ENCODE measurements at regions not wholly inside any gene's neighbourhood (a gene's known extent, or its start where the extent isn't known, plus 50 kb on each side); places are given as distances from the start of the nearest gene placed in this dataset.

DNA sequence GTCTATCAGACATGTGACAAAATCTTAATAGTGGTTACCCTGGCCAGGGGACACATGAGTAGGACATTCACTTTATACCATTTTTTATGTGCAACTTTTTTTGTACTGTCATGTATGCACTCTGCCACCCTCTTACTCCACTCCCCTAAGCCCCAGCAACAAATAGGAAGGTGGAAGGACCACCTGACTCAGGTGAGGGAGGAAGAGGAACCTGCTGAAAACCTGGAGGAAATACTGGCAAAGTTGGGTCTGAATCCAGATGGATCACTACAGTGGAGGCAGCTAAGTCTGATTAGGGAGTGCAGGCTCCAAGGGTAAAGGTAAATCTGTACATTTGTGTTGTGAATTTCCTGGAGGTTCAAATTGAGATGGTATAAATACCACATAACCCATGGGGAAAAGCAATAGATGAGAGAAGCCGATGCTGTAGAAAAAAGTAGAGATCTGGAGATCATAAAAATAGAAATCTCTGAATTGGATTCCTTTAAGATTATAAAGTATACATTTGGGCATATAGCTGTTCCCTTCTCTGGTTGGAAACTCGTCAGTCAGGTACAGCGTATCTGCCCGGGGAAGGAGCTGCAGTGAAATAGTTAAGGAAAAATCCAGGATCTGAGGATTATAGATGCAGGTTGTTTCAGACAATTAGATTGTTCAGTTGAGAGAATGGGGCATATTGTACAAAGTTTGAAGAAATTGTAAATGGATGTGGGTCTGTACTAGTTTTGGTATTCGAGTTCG, 52.2 kb upstream of the OR9Q1 start:
- Histone ChIP-seq H3K4me3 (ENCODE audit: low read length) (no peak overlapping the region), H3K27ac (ENCODE audit: low read length) (no peak overlapping the region), H3K4me1 (ENCODE audit: control insufficient read depth, insufficient read depth, low read length) (no peaks in the 10 kb centered on the region), H3K27me3 (ENCODE audit: control insufficient read depth, insufficient read depth) (no peaks in the 10 kb centered on the region), H3K9me3 (ENCODE audit: control insufficient read depth, low read length) (no peaks in the 10 kb centered on the region)
- ATAC-seq (no peak), DNase-seq (no peak)
- WGBS: 82% methylated on average over 6 of the region's 6 CpGs
- intact Hi-C loops (cut with DNase I): no loop called here

DNA sequence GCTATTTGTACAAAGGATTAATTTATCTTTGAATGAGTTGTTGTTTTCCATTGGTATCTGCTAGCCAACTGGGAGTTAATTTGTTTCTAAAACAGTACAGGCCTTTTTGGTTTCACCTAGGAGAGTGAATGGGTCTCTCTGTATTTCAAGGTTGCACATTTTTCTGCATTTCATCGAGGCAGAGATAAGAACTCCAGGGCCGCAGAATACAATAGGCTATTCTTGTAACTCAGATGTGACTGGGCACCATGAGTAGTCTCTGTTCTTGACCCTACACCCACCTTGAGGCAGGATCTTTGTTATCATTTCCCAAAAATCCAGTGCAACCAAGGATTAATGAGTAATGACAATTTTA, 51.7 kb upstream of the OR9Q1 start:
- Histone ChIP-seq H3K4me1 (ENCODE audit: control insufficient read depth, insufficient read depth, low read length) (no peaks in the 10 kb centered on the region), H3K4me3 (ENCODE audit: low read length) (no peak overlapping the region), H3K9me3 (ENCODE audit: control insufficient read depth, low read length) (no peaks in the 10 kb centered on the region), H3K27me3 (ENCODE audit: control insufficient read depth, insufficient read depth) (no peaks in the 10 kb centered on the region), H3K27ac (ENCODE audit: low read length) (no peak overlapping the region)
- 24% methylated on average over 2 of the region's 2 CpGs for WGBS
- ATAC-seq: no peak
- intact Hi-C loops (cut with DNase I): no loop called here
- DNase-seq: no peak
